ENCODE measurements at regions not wholly inside any gene's neighbourhood (a gene's known extent, or its start where the extent isn't known, plus 50 kb on each side); places are given as distances from the start of the nearest gene placed in this dataset.

GRCh38 chr5:67676863-67677262, 480.3 kb upstream of the CD180 start:
- DNase-seq: no peak
- no peak overlapping the region for H3K4me3 Mint-ChIP-seq

GRCh38 chr5:67674159-67674655, 477.6 kb upstream of the CD180 start:
- ATAC-seq: no peak
- no peak for DNase-seq
- H3K9me3 Mint-ChIP-seq: no peaks in the 10 kb centered on the region
- no peaks in the 10 kb centered on the region for H3K27me3 Mint-ChIP-seq (ENCODE audit: low read depth)
- no peaks in the 10 kb centered on the region for H3K36me3 Mint-ChIP-seq (ENCODE audit: insufficient read depth)
- no peaks in the 10 kb centered on the region for H3K4me1 Mint-ChIP-seq (ENCODE audit: low read depth)
- H3K4me3 Mint-ChIP-seq: no peak overlapping the region

More at GRCh38 chr5:67676863-67677262, 480.3 kb upstream of the CD180 start:
- H3K36me3 Mint-ChIP-seq (ENCODE audit: insufficient read depth): no peaks in the 10 kb centered on the region
- no peaks in the 10 kb centered on the region for H3K27me3 Mint-ChIP-seq (ENCODE audit: low read depth)
- H3K4me1 Mint-ChIP-seq (ENCODE audit: low read depth): no peaks in the 10 kb centered on the region
- ATAC-seq: no peak
- no peaks in the 10 kb centered on the region for H3K9me3 Mint-ChIP-seq

GRCh38 chr5:67673618-67674017, 477.0 kb upstream of the CD180 start:
- Mint-ChIP-seq H3K9me3 (no peaks in the 10 kb centered on the region), H3K36me3 (ENCODE audit: insufficient read depth) (no peaks in the 10 kb centered on the region), H3K27me3 (ENCODE audit: low read depth) (no peaks in the 10 kb centered on the region), H3K4me1 (ENCODE audit: low read depth) (no peaks in the 10 kb centered on the region), H3K4me3 (no peak overlapping the region)
- DNase-seq (no peak), ATAC-seq (no peak)

- ATAC-seq (no peak), DNase-seq (no peak)
- Mint-ChIP-seq H3K27me3 (ENCODE audit: low read depth) (peaks cover 3% of the 10 kb centered on the region), H3K4me1 (ENCODE audit: low read depth) (no peaks in the 10 kb centered on the region), H3K36me3 (ENCODE audit: insufficient read depth) (no peaks in the 10 kb centered on the region), H3K4me3 (no peak overlapping the region), H3K9me3 (no peaks in the 10 kb centered on the region)
These were observed 476.6 kb upstream of the CD180 start for GRCh38 chr5:67673180-67673579.

- Mint-ChIP-seq H3K4me1 (ENCODE audit: low read depth) (no peaks in the 10 kb centered on the region), H3K27me3 (ENCODE audit: low read depth) (peaks cover 3% of the 10 kb centered on the region), H3K9me3 (no peaks in the 10 kb centered on the region), H3K4me3 (no peak overlapping the region), H3K36me3 (ENCODE audit: insufficient read depth) (no peaks in the 10 kb centered on the region)
- DNase-seq (no peak), ATAC-seq (no peak)
These were observed 476.0 kb upstream of the CD180 start for GRCh38 chr5:67672636-67673035.

- ATAC-seq (no peak), DNase-seq (no peak)
- no peak overlapping the region for H3K4me3 Mint-ChIP-seq
- no peaks in the 10 kb centered on the region for H3K4me1 Mint-ChIP-seq (ENCODE audit: low read depth)
- no peaks in the 10 kb centered on the region for H3K36me3 Mint-ChIP-seq (ENCODE audit: insufficient read depth)
- H3K9me3 Mint-ChIP-seq: peaks cover 7% of the 10 kb centered on the region
- peaks cover 3% of the 10 kb centered on the region for H3K27me3 Mint-ChIP-seq (ENCODE audit: low read depth)
These were observed 473.3 kb upstream of the CD180 start for GRCh38 chr5:67669916-67670315.

- Mint-ChIP-seq H3K36me3 (ENCODE audit: insufficient read depth) (no peaks in the 10 kb centered on the region), H3K9me3 (no peaks in the 10 kb centered on the region), H3K4me3 (no peak overlapping the region), H3K4me1 (ENCODE audit: low read depth) (no peaks in the 10 kb centered on the region), H3K27me3 (ENCODE audit: low read depth) (no peaks in the 10 kb centered on the region)
- no peak for DNase-seq
- no peak for ATAC-seq
These were observed 463.6 kb upstream of the CD180 start for GRCh38 chr5:67660149-67660548.

GRCh38 chr5:67659288-67659687, 462.7 kb upstream of the CD180 start:
- Mint-ChIP-seq H3K4me3 (no peak overlapping the region), H3K4me1 (ENCODE audit: low read depth) (no peaks in the 10 kb centered on the region), H3K27me3 (ENCODE audit: low read depth) (no peaks in the 10 kb centered on the region), H3K36me3 (ENCODE audit: insufficient read depth) (no peaks in the 10 kb centered on the region), H3K9me3 (no peaks in the 10 kb centered on the region)
- no peak for DNase-seq
- no peak for ATAC-seq

GRCh38 chr5:67657055-67657454, 460.5 kb upstream of the CD180 start:
- Mint-ChIP-seq H3K4me1 (ENCODE audit: low read depth) (no peaks in the 10 kb centered on the region), H3K4me3 (no peak overlapping the region), H3K9me3 (no peaks in the 10 kb centered on the region), H3K27me3 (ENCODE audit: low read depth) (no peaks in the 10 kb centered on the region), H3K36me3 (ENCODE audit: insufficient read depth) (no peaks in the 10 kb centered on the region)
- DNase-seq: no peak
- no peak for ATAC-seq

- H3K36me3 Mint-ChIP-seq (ENCODE audit: insufficient read depth): no peaks in the 10 kb centered on the region
- H3K9me3 Mint-ChIP-seq: no peaks in the 10 kb centered on the region
- no peak overlapping the region for H3K4me3 Mint-ChIP-seq
- no peaks in the 10 kb centered on the region for H3K27me3 Mint-ChIP-seq (ENCODE audit: low read depth)
- H3K4me1 Mint-ChIP-seq (ENCODE audit: low read depth): no peaks in the 10 kb centered on the region
- ATAC-seq (peak in 1 of 2 donors; percentile 46), DNase-seq (no peak)
These were observed 455.6 kb upstream of the CD180 start for GRCh38 chr5:67652201-67652600.

GRCh38 chr5:67651180-67651579, 454.6 kb upstream of the CD180 start:
- DNase-seq (no peak), ATAC-seq (no peak)
- H3K4me1 Mint-ChIP-seq (ENCODE audit: low read depth): peaks cover 7% of the 10 kb centered on the region
- no peaks in the 10 kb centered on the region for H3K36me3 Mint-ChIP-seq (ENCODE audit: insufficient read depth)
- H3K27me3 Mint-ChIP-seq (ENCODE audit: low read depth): no peaks in the 10 kb centered on the region
- no peak overlapping the region for H3K4me3 Mint-ChIP-seq
- H3K9me3 Mint-ChIP-seq: no peaks in the 10 kb centered on the region

- no peak for ATAC-seq
- H3K9me3 Mint-ChIP-seq: peaks cover 8% of the 10 kb centered on the region
- no peaks in the 10 kb centered on the region for H3K27me3 Mint-ChIP-seq (ENCODE audit: low read depth)
- peaks cover 7% of the 10 kb centered on the region for H3K4me1 Mint-ChIP-seq (ENCODE audit: low read depth)
- no peak for DNase-seq
- H3K4me3 Mint-ChIP-seq: no peak overlapping the region
- H3K36me3 Mint-ChIP-seq (ENCODE audit: insufficient read depth): no peaks in the 10 kb centered on the region
These were observed 451.6 kb upstream of the CD180 start for GRCh38 chr5:67648201-67648671.

GRCh38 chr5:67647772-67648171, 451.2 kb upstream of the CD180 start:
- Mint-ChIP-seq H3K4me1 (ENCODE audit: low read depth) (peaks cover 7% of the 10 kb centered on the region), H3K9me3 (peaks cover 8% of the 10 kb centered on the region), H3K4me3 (no peak overlapping the region), H3K36me3 (ENCODE audit: insufficient read depth) (no peaks in the 10 kb centered on the region), H3K27me3 (ENCODE audit: low read depth) (no peaks in the 10 kb centered on the region)
- DNase-seq: no peak
- no peak for ATAC-seq

GRCh38 chr5:67644221-67644920, 447.8 kb upstream of the CD180 start:
- no peak for ATAC-seq
- peaks cover 7% of the 10 kb centered on the region for H3K4me1 Mint-ChIP-seq (ENCODE audit: low read depth)

GRCh38 chr5:67643536-67643935, 446.9 kb upstream of the CD180 start:
- no peaks in the 10 kb centered on the region for H3K36me3 Mint-ChIP-seq (ENCODE audit: insufficient read depth)
- DNase-seq (no peak), ATAC-seq (no peak)
- peaks cover 7% of the 10 kb centered on the region for H3K4me1 Mint-ChIP-seq (ENCODE audit: low read depth)
- no peak overlapping the region for H3K4me3 Mint-ChIP-seq
- H3K9me3 Mint-ChIP-seq: peaks cover 8% of the 10 kb centered on the region
- no peaks in the 10 kb centered on the region for H3K27me3 Mint-ChIP-seq (ENCODE audit: low read depth)

More at GRCh38 chr5:67644221-67644920, 447.8 kb upstream of the CD180 start:
- no peaks in the 10 kb centered on the region for H3K36me3 Mint-ChIP-seq (ENCODE audit: insufficient read depth)
- H3K9me3 Mint-ChIP-seq: peaks cover 8% of the 10 kb centered on the region
- DNase-seq: no peak
- no peak overlapping the region for H3K4me3 Mint-ChIP-seq
- H3K27me3 Mint-ChIP-seq (ENCODE audit: low read depth): no peaks in the 10 kb centered on the region

Measured in activated T-cell treated with anti-CD3 and anti-CD28 coated beads, Interleukin-2, amount 50 U/mL, for 4 hours (primary cell).